LNCAP (cell line): ENCODE measurements at regions not wholly inside any gene's neighbourhood (a gene's known extent, or its start where the extent isn't known, plus 50 kb on each side); places are given as distances from the start of the nearest gene placed in this dataset.

Experiments
- CTCF ChIP-seq: fragments of 450-650 bp; IDR thresholded peaks from 2 replicates; pipeline ENCODE4 v1.5.1; 2017; ENCODE audit warnings: mild to moderate bottlenecking

GRCh38 chr2:14737201-14737600 is 104.7 kb downstream of the LRATD1 start:
- TF ChIP-seq CTCF = no peak

- no peak for TF ChIP-seq CTCF
Observed at GRCh38 chr2:14743861-14744260, 111.3 kb downstream of the LRATD1 start.

GRCh38 chr2:14745288-14746076 is 113.0 kb downstream of the LRATD1 start:
- no peak for TF ChIP-seq CTCF

- no peak for TF ChIP-seq CTCF
Observed at GRCh38 chr2:14746133-14746532, 113.6 kb downstream of the LRATD1 start.

GRCh38 chr2:14747447-14747846 is 114.9 kb downstream of the LRATD1 start:
- TF ChIP-seq CTCF = no peak

GRCh38 chr2:14749884-14750283 is 117.4 kb downstream of the LRATD1 start:
- no peak for TF ChIP-seq CTCF

GRCh38 chr2:14750433-14750832 is 117.9 kb downstream of the LRATD1 start:
- no peak for TF ChIP-seq CTCF

GRCh38 chr2:14751581-14751980 is 119.1 kb downstream of the LRATD1 start:
- no peak for TF ChIP-seq CTCF
